Upper lobe of right lung (tissue), 1 donor: ENCODE measurements at regions not wholly inside any gene's neighbourhood (a gene's known extent, or its start where the extent isn't known, plus 50 kb on each side); places are given as distances from the start of the nearest gene placed in this dataset.

Source experiments
- ATAC-seq: fragments of 200-7000 bp; cut with Tn5 transposase; one replicate; pipeline ENCODE4 v1.9.1; 2020; ENCODE audit warnings: mild to moderate bottlenecking, moderate library complexity
- DNase-seq: peaks from one replicate; pipeline ENCODE4 v3.0.0-alpha.2; 2020
- H3K27ac ChIP-seq: fragments of 200-600 bp; one replicate; pipeline ENCODE4 v1.8.0; 2022
- H3K27me3 ChIP-seq: fragments of 200-600 bp; one replicate; pipeline ENCODE4 v1.8.0; 2022; ENCODE audit warnings: mild to moderate bottlenecking
- H3K36me3 ChIP-seq: fragments of 200-600 bp; one replicate; pipeline ENCODE4 v1.8.0; 2022
- H3K4me1 ChIP-seq: fragments of 200-600 bp; one replicate; pipeline ENCODE4 v1.8.0; 2022
- H3K4me3 ChIP-seq: fragments of 200-600 bp; one replicate; pipeline ENCODE4 v1.8.0; 2022; ENCODE audit warnings: mild to moderate bottlenecking
- H3K9me3 ChIP-seq: fragments of 200-600 bp; one replicate; pipeline ENCODE4 v1.8.0; 2022
- CTCF ChIP-seq: fragments of 200-600 bp; IDR thresholded peaks from one replicate; pipeline ENCODE4 v1.8.0; 2022; ENCODE audit warnings: antibody characterized with exemption
- intact Hi-C: fragments of 100-400 bp; cut with DNase I; formaldehyde crosslinking; loops from one replicate; pipeline ENCODE4 v1.11.0; 2022
- donor health status: DM: no; HTN: yes; CAD: no; lungs with severe emphysema.

GRCh38 chr11:106477776-106478175 is 400.3 kb downstream of the AASDHPPT start:
- Histone ChIP-seq H3K36me3 (no peaks in the 10 kb centered on the region), H3K9me3 (no peaks in the 10 kb centered on the region), H3K27me3 (no peaks in the 10 kb centered on the region), H3K27ac (no peak overlapping the region), H3K4me3 (no peak overlapping the region), H3K4me1 (no peaks in the 10 kb centered on the region)
- intact Hi-C loops = no loop called here
- no peak for DNase-seq
- no peak for TF ChIP-seq CTCF
- ATAC-seq = no peak

GRCh38 chr11:106479646-106480045 is 402.2 kb downstream of the AASDHPPT start:
- DNase-seq (no peak), ATAC-seq (no peak)
- TF ChIP-seq CTCF = no peak
- intact Hi-C loops = no loop called here
- H3K9me3 ChIP-seq = no peaks in the 10 kb centered on the region
- no peaks in the 10 kb centered on the region for H3K27me3 ChIP-seq
- H3K4me3 ChIP-seq = no peak overlapping the region
- no peaks in the 10 kb centered on the region for H3K36me3 ChIP-seq
- H3K4me1 ChIP-seq = no peaks in the 10 kb centered on the region
- no peak overlapping the region for H3K27ac ChIP-seq

- Histone ChIP-seq H3K36me3 (no peaks in the 10 kb centered on the region), H3K27ac (no peak overlapping the region), H3K4me1 (no peaks in the 10 kb centered on the region), H3K27me3 (no peaks in the 10 kb centered on the region), H3K9me3 (no peaks in the 10 kb centered on the region), H3K4me3 (no peak overlapping the region)
- ATAC-seq = no peak
- intact Hi-C loops = no loop called here
- DNase-seq = no peak
- no peak for TF ChIP-seq CTCF
Measured at GRCh38 chr11:106480581-106481190, 403.2 kb downstream of the AASDHPPT start.

GRCh38 chr11:106482917-106483785 is 405.7 kb downstream of the AASDHPPT start:
- Histone ChIP-seq H3K4me1 (no peaks in the 10 kb centered on the region), H3K4me3 (no peak overlapping the region), H3K27me3 (no peaks in the 10 kb centered on the region), H3K36me3 (no peaks in the 10 kb centered on the region), H3K27ac (no peak overlapping the region), H3K9me3 (no peaks in the 10 kb centered on the region)
- ATAC-seq (no peak), DNase-seq (no peak)
- no peak for TF ChIP-seq CTCF
- intact Hi-C loops = no loop called here

GRCh38 chr11:106491751-106492150 is 414.3 kb downstream of the AASDHPPT start:
- Histone ChIP-seq H3K36me3 (no peaks in the 10 kb centered on the region), H3K9me3 (no peaks in the 10 kb centered on the region), H3K27ac (no peak overlapping the region), H3K27me3 (no peaks in the 10 kb centered on the region), H3K4me3 (no peak overlapping the region), H3K4me1 (no peaks in the 10 kb centered on the region)
- intact Hi-C loops = no loop called here
- DNase-seq (no peak), ATAC-seq (no peak)
- TF ChIP-seq CTCF = no peak
